ENCODE measurements at regions not wholly inside any gene's neighbourhood (a gene's known extent, or its start where the extent isn't known, plus 50 kb on each side); places are given as distances from the start of the nearest gene placed in this dataset.

DNA sequence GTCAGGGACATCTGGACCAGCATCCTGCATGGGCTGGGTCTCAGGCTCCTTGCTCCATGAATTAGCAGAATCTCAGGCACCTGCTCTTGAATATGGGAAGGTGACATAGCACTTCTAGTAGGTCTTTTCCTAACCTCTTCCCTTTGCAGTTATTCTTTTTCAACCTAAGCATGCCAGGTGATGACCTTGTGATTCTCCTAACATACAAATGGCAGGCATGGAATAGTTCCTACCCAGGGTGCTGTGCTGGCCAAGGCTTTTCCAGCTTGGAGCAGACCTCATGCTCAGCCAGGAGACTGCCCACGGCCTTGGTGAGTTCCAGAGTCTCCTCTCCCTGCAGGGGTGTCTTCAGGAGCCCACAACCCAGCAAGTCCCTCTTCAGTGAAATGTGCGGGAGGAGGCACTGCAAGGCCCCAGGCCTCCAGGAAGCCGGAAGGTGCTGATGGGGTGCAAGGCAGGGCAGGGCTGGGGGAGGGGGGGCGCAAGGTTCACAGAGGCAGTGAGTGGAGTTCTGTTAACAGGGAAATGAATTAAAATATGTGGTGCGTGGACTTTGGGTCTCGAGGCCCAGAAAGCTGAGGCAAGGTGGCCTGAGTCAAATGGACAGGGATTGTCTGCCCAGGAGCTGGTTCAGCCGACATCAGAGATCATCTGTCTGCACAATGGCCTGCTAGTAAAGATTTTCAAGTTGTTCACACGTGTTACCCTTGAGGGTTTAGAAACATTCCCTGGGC is 75.9 kb upstream of the SEPTIN5 start:
- no peak overlapping the region for H3K4me3 Mint-ChIP-seq
- Histone ChIP-seq H3K27ac (ENCODE audit: low read length in 2 of 2) (no peak overlapping the region), H3K4me2 (replicated peaks; ENCODE audit: low read depth, low read length, poor library complexity, severe bottlenecking) (no peak overlapping the region), H3K9ac (ENCODE audit: low read length) (no peak overlapping the region), H3K9me3 (ENCODE audit: control extremely low read depth in 1 of 3, control insufficient read depth in 2 of 3, insufficient read depth in 1 of 3, low read length in 2 of 3) (no peaks in the 10 kb centered on the region), H3K27me3 (replicated peaks in 1 of 4; ENCODE audit: control extremely low read depth in 1 of 4, control insufficient read depth in 3 of 4, insufficient read depth in 4 of 4, low read length in 3 of 4) (no peaks in the 10 kb centered on the region), H3K4me1 (ENCODE audit: control insufficient read depth in 2 of 2, insufficient read depth in 2 of 2, low read length in 2 of 2) (no peaks in the 10 kb centered on the region), H3K4me3 (ENCODE audit: control extremely low read depth in 1 of 5, extremely low read depth in 1 of 5, insufficient read depth in 1 of 5, low read depth in 2 of 5, low read length in 4 of 5) (no peak overlapping the region), H3K36me3 (replicated peaks in 1 of 2; ENCODE audit: control extremely low read depth in 1 of 2, control insufficient read depth in 1 of 2, extremely low read depth in 1 of 2, insufficient read depth in 2 of 2, low read length in 1 of 2) (no peaks in the 10 kb centered on the region), H4K20me1 (ENCODE audit: control insufficient read depth, insufficient read depth, low read length, poor library complexity, severe bottlenecking) (no peaks in the 10 kb centered on the region), H2AFZ (ENCODE audit: insufficient read depth, low read depth, low read length, poor library complexity, severe bottlenecking) (no peak overlapping the region), H3K79me2 (ENCODE audit: control insufficient read depth, insufficient read depth, low read length) (no peaks in the 10 kb centered on the region)
- TF ChIP-seq, protein P1, sequence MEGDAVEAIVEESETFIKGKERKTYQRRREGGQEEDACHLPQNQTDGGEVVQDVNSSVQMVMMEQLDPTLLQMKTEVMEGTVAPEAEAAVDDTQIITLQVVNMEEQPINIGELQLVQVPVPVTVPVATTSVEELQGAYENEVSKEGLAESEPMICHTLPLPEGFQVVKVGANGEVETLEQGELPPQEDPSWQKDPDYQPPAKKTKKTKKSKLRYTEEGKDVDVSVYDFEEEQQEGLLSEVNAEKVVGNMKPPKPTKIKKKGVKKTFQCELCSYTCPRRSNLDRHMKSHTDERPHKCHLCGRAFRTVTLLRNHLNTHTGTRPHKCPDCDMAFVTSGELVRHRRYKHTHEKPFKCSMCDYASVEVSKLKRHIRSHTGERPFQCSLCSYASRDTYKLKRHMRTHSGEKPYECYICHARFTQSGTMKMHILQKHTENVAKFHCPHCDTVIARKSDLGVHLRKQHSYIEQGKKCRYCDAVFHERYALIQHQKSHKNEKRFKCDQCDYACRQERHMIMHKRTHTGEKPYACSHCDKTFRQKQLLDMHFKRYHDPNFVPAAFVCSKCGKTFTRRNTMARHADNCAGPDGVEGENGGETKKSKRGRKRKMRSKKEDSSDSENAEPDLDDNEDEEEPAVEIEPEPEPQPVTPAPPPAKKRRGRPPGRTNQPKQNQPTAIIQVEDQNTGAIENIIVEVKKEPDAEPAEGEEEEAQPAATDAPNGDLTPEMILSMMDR (IDR thresholded peaks at IDR 0.05) = no peak
- TF ChIP-seq EZH2 (IDR thresholded peaks at IDR 0.05; ENCODE audit: borderline replicate concordance, insufficient read depth, low read depth, low read length, poor library complexity, severe bottlenecking) = no peak
- no peaks in the 10 kb centered on the region for H3K9me3 Mint-ChIP-seq (ENCODE audit: insufficient read depth)
- ATAC-seq (ENCODE audit: low read depth) (no peak), DNase-seq (no peak)
- 95% methylated on average over 8 of the region's 8 CpGs for WGBS (ENCODE audit: insufficient coverage)
- H3K27me3 Mint-ChIP-seq = peaks cover 17% of the 10 kb centered on the region
- no peaks in the 10 kb centered on the region for H3K4me1 Mint-ChIP-seq
- intact Hi-C loops (cut with micrococcal nuclease) = no loop called here
- ChIA-PET POLR2A (no interaction called here), CTCF (interaction anchor here (2.0 kb wide), 1 partner anchor 9 kb away, joined by 10 read pairs; no protein-coding TSS in a partner anchor)
- H3K27ac Mint-ChIP-seq = no peak overlapping the region

DNA sequence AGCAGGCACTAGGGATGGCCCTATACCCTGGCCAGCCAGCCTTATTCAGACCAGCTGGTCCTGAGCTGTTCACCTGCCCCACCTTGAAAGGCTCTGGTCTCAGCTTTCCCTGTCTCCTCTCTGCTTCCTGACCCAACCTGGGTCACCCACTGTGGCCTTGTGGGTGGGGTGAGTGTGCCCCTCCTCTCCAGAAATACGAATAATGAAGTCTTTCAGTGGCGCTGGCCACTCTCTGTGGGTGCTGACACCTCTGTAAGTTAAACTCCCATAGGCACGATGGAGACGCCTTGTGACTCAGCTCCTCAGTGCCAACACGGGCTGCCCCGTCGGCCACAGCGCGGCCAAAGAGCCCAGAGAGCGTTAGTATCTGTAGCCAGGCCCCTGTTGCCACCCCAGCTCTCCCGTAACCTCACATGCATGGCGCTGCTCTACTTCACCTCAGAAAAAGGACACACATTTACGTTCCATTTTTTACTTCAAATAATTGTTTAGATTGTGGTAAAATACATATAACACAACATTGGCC is 74.6 kb upstream of the SEPTIN5 start:
- POLR2A ChIA-PET = no interaction called here
- no peak for ATAC-seq (ENCODE audit: low read depth)
- no peaks in the 10 kb centered on the region for H4K20me1 ChIP-seq (ENCODE audit: control insufficient read depth, insufficient read depth, low read length, poor library complexity, severe bottlenecking)

More for the DNA sequence above, 74.6 kb upstream of the SEPTIN5 start:
- Histone ChIP-seq H3K4me1 (ENCODE audit: control insufficient read depth in 2 of 2, insufficient read depth in 2 of 2, low read length in 2 of 2) (no peaks in the 10 kb centered on the region), H3K4me2 (replicated peaks; ENCODE audit: low read depth, low read length, poor library complexity, severe bottlenecking) (no peak overlapping the region), H3K9ac (ENCODE audit: low read length) (no peak overlapping the region), H3K27ac (ENCODE audit: low read length in 2 of 2) (no peak overlapping the region), H3K4me3 (ENCODE audit: control extremely low read depth in 1 of 5, extremely low read depth in 1 of 5, insufficient read depth in 1 of 5, low read depth in 2 of 5, low read length in 4 of 5) (no peak overlapping the region), H3K36me3 (replicated peaks in 1 of 2; ENCODE audit: control extremely low read depth in 1 of 2, control insufficient read depth in 1 of 2, extremely low read depth in 1 of 2, insufficient read depth in 2 of 2, low read length in 1 of 2) (no peaks in the 10 kb centered on the region), H3K9me3 (ENCODE audit: control extremely low read depth in 1 of 3, control insufficient read depth in 2 of 3, insufficient read depth in 1 of 3, low read length in 2 of 3) (no peaks in the 10 kb centered on the region), H3K27me3 (replicated peaks in 1 of 4; ENCODE audit: control extremely low read depth in 1 of 4, control insufficient read depth in 3 of 4, insufficient read depth in 4 of 4, low read length in 3 of 4) (peaks cover 0 to 5% (median 0%) of the 10 kb centered on the region in 4 experiments), H2AFZ (ENCODE audit: insufficient read depth, low read depth, low read length, poor library complexity, severe bottlenecking) (no peak overlapping the region), H3K79me2 (ENCODE audit: control insufficient read depth, insufficient read depth, low read length) (no peaks in the 10 kb centered on the region)
- Mint-ChIP-seq H3K4me3 (no peak overlapping the region), H3K27ac (no peak overlapping the region), H3K27me3 (peaks cover 26% of the 10 kb centered on the region), H3K4me1 (no peaks in the 10 kb centered on the region), H3K9me3 (ENCODE audit: insufficient read depth) (no peaks in the 10 kb centered on the region)
- intact Hi-C loops (cut with micrococcal nuclease) = no loop called here
- WGBS (ENCODE audit: insufficient coverage) = 91% methylated on average over 9 of the region's 13 CpGs
- no peak for DNase-seq
- CTCF ChIA-PET = interaction anchor here (2.0 kb wide), 1 partner anchor 10 kb away, joined by 10 read pairs; no protein-coding TSS in a partner anchor
- TF ChIP-seq, protein P1 (IDR thresholded peaks at IDR 0.05) = no peak
- TF ChIP-seq EZH2 (IDR thresholded peaks at IDR 0.05; ENCODE audit: borderline replicate concordance, insufficient read depth, low read depth, low read length, poor library complexity, severe bottlenecking) = no peak
